ENCODE measurements at regions not wholly inside any gene's neighbourhood (a gene's known extent, or its start where the extent isn't known, plus 50 kb on each side); places are given as distances from the start of the nearest gene placed in this dataset.

GRCh38 chr18:75548353-75548905 is 120.9 kb upstream of the SMIM21 start:
- no peaks in the 10 kb centered on the region for H3K36me3 ChIP-seq
- H3K27me3 ChIP-seq (ENCODE audit: low read depth): no peaks in the 10 kb centered on the region
- DNase-seq (no peak), ATAC-seq (no peak)
- no peak overlapping the region for H3K27ac ChIP-seq
- H3K4me3 ChIP-seq: no peak overlapping the region
- no peaks in the 10 kb centered on the region for H3K4me1 ChIP-seq
- TF ChIP-seq CTCF (IDR thresholded peaks at IDR 0.05): no peak
- H3K9me3 ChIP-seq: no peaks in the 10 kb centered on the region
- intact Hi-C loops (cut with DNase I): no loop called here

GRCh38 chr18:75546964-75547363 is 119.5 kb upstream of the SMIM21 start:
- intact Hi-C loops (cut with DNase I): no loop called here
- ATAC-seq (no peak), DNase-seq (no peak)
- TF ChIP-seq CTCF (IDR thresholded peaks at IDR 0.05): no peak
- Histone ChIP-seq H3K27ac (no peak overlapping the region), H3K9me3 (no peaks in the 10 kb centered on the region), H3K36me3 (no peaks in the 10 kb centered on the region), H3K4me3 (no peak overlapping the region), H3K27me3 (ENCODE audit: low read depth) (no peaks in the 10 kb centered on the region), H3K4me1 (no peaks in the 10 kb centered on the region)

GRCh38 chr18:75545189-75545588 is 117.7 kb upstream of the SMIM21 start:
- Histone ChIP-seq H3K4me1 (no peaks in the 10 kb centered on the region), H3K9me3 (no peaks in the 10 kb centered on the region), H3K36me3 (no peaks in the 10 kb centered on the region), H3K27me3 (ENCODE audit: low read depth) (no peaks in the 10 kb centered on the region), H3K27ac (no peak overlapping the region), H3K4me3 (no peak overlapping the region)
- no peak for TF ChIP-seq CTCF (IDR thresholded peaks at IDR 0.05)
- intact Hi-C loops (cut with DNase I): no loop called here
- ATAC-seq (no peak), DNase-seq (no peak)

- intact Hi-C loops (cut with DNase I): no loop called here
- Histone ChIP-seq H3K4me1 (no peaks in the 10 kb centered on the region), H3K36me3 (no peaks in the 10 kb centered on the region), H3K9me3 (no peaks in the 10 kb centered on the region), H3K27me3 (ENCODE audit: low read depth) (no peaks in the 10 kb centered on the region), H3K27ac (no peak overlapping the region), H3K4me3 (no peak overlapping the region)
- ATAC-seq: no peak
- TF ChIP-seq CTCF (IDR thresholded peaks at IDR 0.05): no peak
- no peak for DNase-seq
Measured at GRCh38 chr18:75544496-75544895, 117.0 kb upstream of the SMIM21 start.

GRCh38 chr18:75544051-75544481 is 116.6 kb upstream of the SMIM21 start:
- Histone ChIP-seq H3K27me3 (ENCODE audit: low read depth) (no peaks in the 10 kb centered on the region), H3K27ac (no peak overlapping the region), H3K36me3 (no peaks in the 10 kb centered on the region), H3K9me3 (no peaks in the 10 kb centered on the region), H3K4me1 (no peaks in the 10 kb centered on the region), H3K4me3 (no peak overlapping the region)
- intact Hi-C loops (cut with DNase I): no loop called here
- ATAC-seq (no peak), DNase-seq (no peak)
- no peak for TF ChIP-seq CTCF (IDR thresholded peaks at IDR 0.05)

GRCh38 chr18:75538727-75539126 is 111.2 kb upstream of the SMIM21 start:
- Histone ChIP-seq H3K36me3 (no peaks in the 10 kb centered on the region), H3K4me3 (no peak overlapping the region), H3K27ac (no peak overlapping the region), H3K4me1 (no peaks in the 10 kb centered on the region), H3K9me3 (no peaks in the 10 kb centered on the region), H3K27me3 (ENCODE audit: low read depth) (no peaks in the 10 kb centered on the region)
- ATAC-seq: no peak
- intact Hi-C loops (cut with DNase I): no loop called here
- no peak for TF ChIP-seq CTCF (IDR thresholded peaks at IDR 0.05)
- no peak for DNase-seq

Measured in lower lobe of right lung (tissue), 2 donors.